Keratinocyte (primary cell): ENCODE measurements at regions not wholly inside any gene's neighbourhood (a gene's known extent, or its start where the extent isn't known, plus 50 kb on each side); places are given as distances from the start of the nearest gene placed in this dataset.

Experiments
- DNase-seq: peaks from one replicate; pipeline ENCODE4 v3.0.0-alpha.2; 2011; ENCODE audit warnings: low read depth, missing footprints, low spot score
- FAIRE-seq: peaks from 2 replicates; lab custom pipeline; 2011; peaks lifted over from hg19 to GRCh38; lab: Jason Lieb, UNC
- H2AFZ ChIP-seq: 2 replicates; pipeline ENCODE4 v1.6.0; 2012; ENCODE audit warnings: low read length, control low read depth, inconsistent platforms; ENCODE audit not compliant: control insufficient read depth
- H3K27ac ChIP-seq: 2 replicates; pipeline ENCODE4 v1.5.1; 2011; ENCODE audit warnings: low read length; ENCODE audit not compliant: control insufficient read depth, insufficient read depth
- H3K27me3 ChIP-seq: 3 replicates; pipeline ENCODE4 v1.6.0; 2011; ENCODE audit warnings: low read length; ENCODE audit not compliant: control insufficient read depth, insufficient read depth; ENCODE audit errors: extremely low read depth
- H3K36me3 ChIP-seq, 2 experiments: 2 replicates in 1 of 2; 3 replicates in 1 of 2; pipeline ENCODE4 v1.5.1; 2011; ENCODE audit warnings: low read length in 2 of 2, mild to moderate bottlenecking in 1 of 2; ENCODE audit not compliant: control insufficient read depth in 2 of 2, insufficient read depth in 2 of 2; ENCODE audit errors: extremely low read depth in 1 of 2
- H3K4me1 ChIP-seq: 3 replicates; pipeline ENCODE4 v1.5.1; 2011; ENCODE audit warnings: low read length; ENCODE audit not compliant: control insufficient read depth, insufficient read depth; ENCODE audit errors: extremely low read depth
- H3K4me2 ChIP-seq: 3 replicates; pipeline ENCODE4 v1.6.0; 2011; ENCODE audit warnings: low read depth, low read length; ENCODE audit not compliant: control insufficient read depth, insufficient read depth; ENCODE audit errors: extremely low read depth
- H3K4me3 ChIP-seq, 3 experiments: fragments of 200-600 bp in 1 of 3; sonication (generic) in 1 of 3; 2 replicates in 2 of 3; 3 replicates in 1 of 3; pipeline ENCODE4 v1.5.1; 2011 to 2016; ENCODE audit warnings: low read length in 3 of 3, mild to moderate bottlenecking in 3 of 3, control low read depth in 2 of 3, inconsistent platforms in 1 of 3, low read depth in 1 of 3, mixed read lengths in 1 of 3, mixed run types in 1 of 3, moderate library complexity in 1 of 3; ENCODE audit not compliant: control insufficient read depth in 2 of 3, insufficient read depth in 2 of 3; ENCODE audit errors: extremely low read depth in 1 of 3
- H3K79me2 ChIP-seq: 2 replicates; pipeline ENCODE4 v1.6.0; 2012; ENCODE audit warnings: low read length; ENCODE audit not compliant: control insufficient read depth, insufficient read depth
- H3K9ac ChIP-seq: 3 replicates; pipeline ENCODE4 v1.6.0; 2011; ENCODE audit warnings: low read length; ENCODE audit not compliant: control insufficient read depth, insufficient read depth; ENCODE audit errors: extremely low read depth
- H3K9me1 ChIP-seq: 3 replicates; pipeline ENCODE4 v1.6.0; 2011; ENCODE audit warnings: low read length; ENCODE audit not compliant: control insufficient read depth, insufficient read depth; ENCODE audit errors: extremely low read depth
- H3K9me3 ChIP-seq: 2 replicates; pipeline ENCODE4 v1.5.1; 2012; ENCODE audit warnings: low read depth, low read length; ENCODE audit not compliant: control insufficient read depth
- H4K20me1 ChIP-seq: 3 replicates; pipeline ENCODE4 v1.6.0; 2011; ENCODE audit warnings: low read length; ENCODE audit not compliant: control insufficient read depth, insufficient read depth; ENCODE audit errors: extremely low read depth
- CTCF ChIP-seq, 3 experiments: IDR thresholded peaks in 1 of 3; conservative IDR thresholded peaks in 1 of 3; optimal IDR thresholded peaks in 1 of 3; 2 replicates in 2 of 3; 3 replicates in 1 of 3; pipeline versions ENCODE3 to v1.5.1; 2011; ENCODE audit warnings: low read length in 3 of 3, mild to moderate bottlenecking in 3 of 3, moderate library complexity in 2 of 3, control low read depth in 1 of 3, inconsistent platforms in 1 of 3; ENCODE audit not compliant: insufficient read depth in 2 of 3; ENCODE audit errors: extremely low read depth in 1 of 3
- EZH2 ChIP-seq: IDR thresholded peaks from one replicate; pipeline ENCODE4 v1.6.1; 2012; ENCODE audit warnings: inconsistent platforms, mild to moderate bottlenecking, low read length, moderate library complexity
- dilution Hi-C: fragments of 300-500 bp; cut with MboI; formaldehyde crosslinking; loops from one replicate; pipeline ENCODE4 v1.7.0; 2020; ENCODE audit warnings: low sequenced_read_pairs; ENCODE audit not compliant: extremely low pct_ligation_motif_present

GRCh38 chr1:2890221-2890850 lies 88.8 kb upstream of the TTC34 start:
- FAIRE-seq (no peak), DNase-seq (no peak)
- Histone ChIP-seq H3K9me3 (peaks cover 20% of the 10 kb centered on the region), H3K9me1 (no peaks in the 10 kb centered on the region), H3K4me1 (no peaks in the 10 kb centered on the region), H3K79me2 (no peaks in the 10 kb centered on the region), H3K27ac (no peak overlapping the region), H4K20me1 (no peaks in the 10 kb centered on the region), H3K27me3 (no peaks in the 10 kb centered on the region), H3K36me3 (no peaks in the 10 kb centered on the region), H3K4me2 (no peak overlapping the region), H3K9ac (no peak overlapping the region), H3K4me3 (no peak overlapping the region), H2AFZ (no peak overlapping the region)
- dilution Hi-C loops, result no loop called here
- TF ChIP-seq CTCF (optimal IDR thresholded peaks at IDR 0.05 in 1 of 3, IDR thresholded peaks at IDR 0.05 in 1 of 3, conservative IDR thresholded peaks at IDR 0.05 in 1 of 3; ENCODE audit: extremely low read depth in 1 of 3, insufficient read depth in 2 of 3, low read length in 3 of 3), result no peak
- TF ChIP-seq EZH2, result no peak

- DNase-seq (no peak), FAIRE-seq (no peak)
- H3K4me3 ChIP-seq, result no peak overlapping the region
- dilution Hi-C loops, result no loop called here
- H3K9ac ChIP-seq, result no peak overlapping the region
- no peaks in the 10 kb centered on the region for H3K36me3 ChIP-seq
- no peaks in the 10 kb centered on the region for H3K4me1 ChIP-seq
- H3K9me3 ChIP-seq, result peaks cover 29% of the 10 kb centered on the region
- no peaks in the 10 kb centered on the region for H3K79me2 ChIP-seq
- H2AFZ ChIP-seq, result no peak overlapping the region
- H4K20me1 ChIP-seq, result no peaks in the 10 kb centered on the region
- no peak overlapping the region for H3K4me2 ChIP-seq
- no peak for TF ChIP-seq CTCF (optimal IDR thresholded peaks at IDR 0.05 in 1 of 3, IDR thresholded peaks at IDR 0.05 in 1 of 3, conservative IDR thresholded peaks at IDR 0.05 in 1 of 3; ENCODE audit: extremely low read depth in 1 of 3, insufficient read depth in 2 of 3, low read length in 3 of 3)
- no peak for TF ChIP-seq EZH2
- H3K27ac ChIP-seq, result no peak overlapping the region
- no peaks in the 10 kb centered on the region for H3K9me1 ChIP-seq
- H3K27me3 ChIP-seq, result no peaks in the 10 kb centered on the region
Measured at GRCh38 chr1:2891923-2892448, 90.5 kb upstream of the TTC34 start.
